ENCODE measurements at regions not wholly inside any gene's neighbourhood (a gene's known extent, or its start where the extent isn't known, plus 50 kb on each side); places are given as distances from the start of the nearest gene placed in this dataset.

- TF ChIP-seq POLR2A (IDR thresholded peaks at IDR 0.05; ENCODE audit: low read length) (no peak), GATA1 (IDR thresholded peaks at IDR 0.05; ENCODE audit: low read depth, low read length) (no peak)
These were observed 1077.9 kb upstream of the C9orf72 start for GRCh38 chr9:28651050-28651722.

Measured in erythroblast (primary cell).